ENCODE measurements at regions not wholly inside any gene's neighbourhood (a gene's known extent, or its start where the extent isn't known, plus 50 kb on each side); places are given as distances from the start of the nearest gene placed in this dataset.

DNA sequence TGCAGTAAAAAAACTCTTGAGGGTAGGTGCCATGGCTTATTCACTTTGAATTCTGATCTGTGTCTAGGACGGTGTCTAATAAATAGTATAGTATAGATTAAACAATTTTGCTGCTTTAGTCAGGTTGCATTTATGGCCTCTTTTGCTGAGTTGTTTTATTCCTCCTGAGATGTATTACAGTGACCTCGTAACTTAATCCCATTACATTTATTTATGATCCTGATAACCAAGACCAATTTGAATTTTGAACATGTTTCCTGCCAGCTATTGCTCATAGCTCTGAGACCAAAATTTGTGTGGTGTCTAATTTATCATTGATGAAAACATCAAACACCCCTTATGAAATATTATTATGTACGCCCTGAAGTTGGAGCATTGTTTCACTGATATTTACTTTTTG is 381.9 kb upstream of the SEMA3C start:
- no peak for TF ChIP-seq POLR2AphosphoS5 (IDR thresholded peaks at IDR 0.05; ENCODE audit: low read depth, low read length)
- no peak for TF ChIP-seq TAF1 (IDR thresholded peaks at IDR 0.05; ENCODE audit: low read depth, low read length)
- no peak for TF ChIP-seq POLR2A (IDR thresholded peaks at IDR 0.05; ENCODE audit: low read depth, low read length)
- no peak for TF ChIP-seq SPI1 (IDR thresholded peaks at IDR 0.05; ENCODE audit: low read depth, low read length)
- TF ChIP-seq PAX5 (IDR thresholded peaks at IDR 0.05; ENCODE audit: insufficient read depth, low read length, severe bottlenecking), result no peak
- TF ChIP-seq POU2F2 (IDR thresholded peaks at IDR 0.05; ENCODE audit: low read depth, low read length), result no peak
